ENCODE measurements at regions not wholly inside any gene's neighbourhood (a gene's known extent, or its start where the extent isn't known, plus 50 kb on each side); places are given as distances from the start of the nearest gene placed in this dataset.

- H3K36me3 Mint-ChIP-seq (ENCODE audit: unreplicated experiment), result no peaks in the 10 kb centered on the region
- no peaks in the 10 kb centered on the region for H3K4me1 Mint-ChIP-seq (ENCODE audit: unreplicated experiment)
- H3K27me3 Mint-ChIP-seq (ENCODE audit: unreplicated experiment), result no peaks in the 10 kb centered on the region
- no peak overlapping the region for H3K27ac Mint-ChIP-seq (ENCODE audit: unreplicated experiment)
- DNase-seq (ENCODE audit: extremely low spot score, unreplicated experiment), result no peak
- TF ChIP-seq, protein P1, sequence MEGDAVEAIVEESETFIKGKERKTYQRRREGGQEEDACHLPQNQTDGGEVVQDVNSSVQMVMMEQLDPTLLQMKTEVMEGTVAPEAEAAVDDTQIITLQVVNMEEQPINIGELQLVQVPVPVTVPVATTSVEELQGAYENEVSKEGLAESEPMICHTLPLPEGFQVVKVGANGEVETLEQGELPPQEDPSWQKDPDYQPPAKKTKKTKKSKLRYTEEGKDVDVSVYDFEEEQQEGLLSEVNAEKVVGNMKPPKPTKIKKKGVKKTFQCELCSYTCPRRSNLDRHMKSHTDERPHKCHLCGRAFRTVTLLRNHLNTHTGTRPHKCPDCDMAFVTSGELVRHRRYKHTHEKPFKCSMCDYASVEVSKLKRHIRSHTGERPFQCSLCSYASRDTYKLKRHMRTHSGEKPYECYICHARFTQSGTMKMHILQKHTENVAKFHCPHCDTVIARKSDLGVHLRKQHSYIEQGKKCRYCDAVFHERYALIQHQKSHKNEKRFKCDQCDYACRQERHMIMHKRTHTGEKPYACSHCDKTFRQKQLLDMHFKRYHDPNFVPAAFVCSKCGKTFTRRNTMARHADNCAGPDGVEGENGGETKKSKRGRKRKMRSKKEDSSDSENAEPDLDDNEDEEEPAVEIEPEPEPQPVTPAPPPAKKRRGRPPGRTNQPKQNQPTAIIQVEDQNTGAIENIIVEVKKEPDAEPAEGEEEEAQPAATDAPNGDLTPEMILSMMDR (IDR thresholded peaks at IDR 0.05), result no peak
- H3K4me3 Mint-ChIP-seq (ENCODE audit: unreplicated experiment), result no peak overlapping the region
- peaks cover 3% of the 10 kb centered on the region for H3K9me3 Mint-ChIP-seq (ENCODE audit: unreplicated experiment)
These were observed 552.2 kb upstream of the RIOK2 start for GRCh38 chr5:97735209-97735608.

- Mint-ChIP-seq H3K4me3 (ENCODE audit: unreplicated experiment) (no peak overlapping the region), H3K36me3 (ENCODE audit: unreplicated experiment) (no peaks in the 10 kb centered on the region), H3K4me1 (ENCODE audit: unreplicated experiment) (no peaks in the 10 kb centered on the region)
These were observed 554.6 kb upstream of the RIOK2 start for GRCh38 chr5:97737608-97738007.

DNA sequence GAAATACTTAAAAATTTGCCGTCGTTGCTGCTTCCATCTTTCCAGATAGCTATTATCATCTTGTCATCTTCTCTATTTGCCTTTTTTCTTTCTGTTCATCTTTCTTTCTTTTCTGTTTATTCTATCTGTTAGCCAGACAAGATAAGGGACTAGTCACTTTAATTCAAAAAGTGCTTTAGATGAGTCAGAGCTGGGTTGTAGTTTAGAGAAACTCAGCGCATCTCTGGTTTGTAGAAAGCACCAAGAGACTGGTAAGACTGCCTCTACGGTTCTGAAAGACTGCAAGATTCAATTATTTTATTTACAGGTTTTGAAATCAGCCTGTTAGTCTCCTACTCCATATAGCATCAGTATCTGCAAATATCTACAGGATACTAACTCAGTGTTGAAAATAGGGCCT is 562.8 kb upstream of the RIOK2 start:
- Mint-ChIP-seq H3K9me3 (ENCODE audit: unreplicated experiment) (peaks cover 8% of the 10 kb centered on the region), H3K4me1 (ENCODE audit: unreplicated experiment) (no peaks in the 10 kb centered on the region), H3K4me3 (ENCODE audit: unreplicated experiment) (no peak overlapping the region), H3K27ac (ENCODE audit: unreplicated experiment) (no peak overlapping the region), H3K36me3 (ENCODE audit: unreplicated experiment) (no peaks in the 10 kb centered on the region), H3K27me3 (ENCODE audit: unreplicated experiment) (no peaks in the 10 kb centered on the region)
- no peak for DNase-seq (ENCODE audit: extremely low spot score, unreplicated experiment)
- TF ChIP-seq, protein P1 (IDR thresholded peaks at IDR 0.05), result no peak

More at GRCh38 chr5:97737608-97738007, 554.6 kb upstream of the RIOK2 start:
- Mint-ChIP-seq H3K27me3 (ENCODE audit: unreplicated experiment) (no peaks in the 10 kb centered on the region), H3K27ac (ENCODE audit: unreplicated experiment) (no peak overlapping the region), H3K9me3 (ENCODE audit: unreplicated experiment) (peaks cover 4% of the 10 kb centered on the region)
- TF ChIP-seq, protein P1 (IDR thresholded peaks at IDR 0.05), result no peak
- no peak for DNase-seq (ENCODE audit: extremely low spot score, unreplicated experiment)

DNA sequence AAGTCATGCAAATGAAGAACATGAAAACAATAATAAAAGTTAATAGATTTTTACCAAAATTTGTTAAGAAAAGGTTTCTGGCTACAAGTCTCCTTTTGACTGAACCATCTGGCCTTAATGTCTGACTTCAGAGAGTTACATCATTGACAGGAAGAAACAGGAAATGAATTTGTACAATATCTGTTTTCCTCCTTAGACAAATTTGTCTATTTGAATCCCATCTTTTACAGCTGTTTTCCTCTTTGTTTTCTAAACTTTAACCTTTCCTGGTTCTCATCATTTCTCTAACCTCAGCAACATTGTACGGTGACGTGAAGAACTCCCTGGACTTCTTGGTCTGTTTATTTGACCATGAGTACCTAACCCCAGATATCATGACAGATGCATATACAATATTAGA is 567.5 kb upstream of the RIOK2 start:
- no peak overlapping the region for H3K27ac Mint-ChIP-seq (ENCODE audit: unreplicated experiment)
- TF ChIP-seq, protein P1 (IDR thresholded peaks at IDR 0.05), result no peak
- no peak overlapping the region for H3K4me3 Mint-ChIP-seq (ENCODE audit: unreplicated experiment)
- DNase-seq (ENCODE audit: extremely low spot score, unreplicated experiment), result no peak
- no peaks in the 10 kb centered on the region for H3K36me3 Mint-ChIP-seq (ENCODE audit: unreplicated experiment)
- H3K27me3 Mint-ChIP-seq (ENCODE audit: unreplicated experiment), result no peaks in the 10 kb centered on the region
- peaks cover 4% of the 10 kb centered on the region for H3K9me3 Mint-ChIP-seq (ENCODE audit: unreplicated experiment)
- H3K4me1 Mint-ChIP-seq (ENCODE audit: unreplicated experiment), result no peaks in the 10 kb centered on the region

DNA sequence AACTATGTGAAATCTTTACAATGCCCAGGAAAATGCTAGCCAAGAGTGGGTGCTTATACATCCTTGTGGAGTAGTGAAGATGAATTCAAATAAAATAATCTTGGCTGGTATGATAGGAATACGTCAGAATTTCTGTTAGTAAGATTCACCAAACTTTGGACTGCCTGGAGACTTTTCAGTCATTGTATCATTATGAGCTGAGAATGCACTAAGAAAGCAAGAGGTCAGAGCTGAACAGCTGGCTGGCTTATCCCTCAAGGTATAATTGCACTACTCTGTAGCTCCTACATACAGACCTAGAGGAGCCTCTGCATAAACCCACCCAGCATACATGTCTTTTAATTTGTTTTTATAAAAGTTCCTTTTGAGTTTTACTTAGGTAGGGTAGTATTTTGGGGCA is 568.5 kb upstream of the RIOK2 start:
- peaks cover 4% of the 10 kb centered on the region for H3K9me3 Mint-ChIP-seq (ENCODE audit: unreplicated experiment)
- no peaks in the 10 kb centered on the region for H3K27me3 Mint-ChIP-seq (ENCODE audit: unreplicated experiment)
- H3K27ac Mint-ChIP-seq (ENCODE audit: unreplicated experiment), result no peak overlapping the region
- no peaks in the 10 kb centered on the region for H3K36me3 Mint-ChIP-seq (ENCODE audit: unreplicated experiment)
- no peak for DNase-seq (ENCODE audit: extremely low spot score, unreplicated experiment)
- TF ChIP-seq, protein P1 (IDR thresholded peaks at IDR 0.05), result no peak
- H3K4me3 Mint-ChIP-seq (ENCODE audit: unreplicated experiment), result no peak overlapping the region
- H3K4me1 Mint-ChIP-seq (ENCODE audit: unreplicated experiment), result no peaks in the 10 kb centered on the region

All from osteocyte (in vitro differentiated cells).